MM.1S (cell line): ENCODE measurements at regions not wholly inside any gene's neighbourhood (a gene's known extent, or its start where the extent isn't known, plus 50 kb on each side); places are given as distances from the start of the nearest gene placed in this dataset.

Experiments used
- DNase-seq: peaks from one replicate; pipeline ENCODE4 v3.0.0-alpha.2; 2015
- H2AFZ ChIP-seq: fragments of 300-600 bp; sonication (generic); 2 replicates; pipeline ENCODE4 v1.6.0; 2016; ENCODE audit warnings: antibody characterized with exemption, low read length
- H3F3A ChIP-seq: fragments of 300-600 bp; sonication (generic); 2 replicates; pipeline ENCODE4 v1.6.1; 2016; ENCODE audit warnings: mild to moderate bottlenecking, antibody characterized with exemption, low read length, moderate library complexity, mixed read lengths; ENCODE audit not compliant: insufficient read depth
- H3K27ac ChIP-seq: fragments of 300-600 bp; sonication (generic); 2 replicates; pipeline ENCODE4 v1.5.1; 2016; ENCODE audit warnings: mild to moderate bottlenecking, low read length
- H3K27me3 ChIP-seq: fragments of 300-600 bp; sonication (generic); replicated peaks from 2 replicates; pipeline ENCODE4 v1.6.0; 2016; ENCODE audit warnings: low read length; ENCODE audit not compliant: insufficient read depth
- H3K36me3 ChIP-seq: fragments of 300-600 bp; sonication (generic); replicated peaks from 2 replicates; pipeline ENCODE4 v1.6.1; 2016; ENCODE audit warnings: mild to moderate bottlenecking, low read length, mixed read lengths; ENCODE audit not compliant: insufficient read depth
- H3K4me1 ChIP-seq: fragments of 300-600 bp; sonication (generic); 2 replicates; pipeline ENCODE4 v1.6.1; 2016; ENCODE audit warnings: low read length, mixed read lengths
- H3K4me2 ChIP-seq: fragments of 300-600 bp; sonication (generic); 2 replicates; pipeline ENCODE4 v1.6.0; 2016; ENCODE audit warnings: low read depth, low read length
- H3K4me3 ChIP-seq: fragments of 300-600 bp; sonication (generic); 2 replicates; pipeline ENCODE4 v1.5.1; 2016; ENCODE audit warnings: low read length, mixed read lengths
- H3K79me2 ChIP-seq: fragments of 300-600 bp; sonication (generic); 2 replicates; pipeline ENCODE4 v1.6.1; 2016; ENCODE audit warnings: mixed run types, low read length, mixed read lengths
- H3K9ac ChIP-seq: fragments of 300-600 bp; sonication (generic); 2 replicates; pipeline ENCODE4 v1.6.1; 2016; ENCODE audit warnings: low read length, mixed read lengths
- H3K9me2 ChIP-seq: fragments of 300-600 bp; sonication (generic); replicated peaks from 2 replicates; pipeline ENCODE4 v1.6.1; 2016; ENCODE audit warnings: mild to moderate bottlenecking, low read length, mixed read lengths; ENCODE audit not compliant: insufficient read depth
- H3K9me3 ChIP-seq: fragments of 300-600 bp; sonication (generic); replicated peaks from 2 replicates; pipeline ENCODE4 v1.6.1; 2016; ENCODE audit warnings: mild to moderate bottlenecking, low read length, mixed read lengths; ENCODE audit not compliant: insufficient read depth
- H4K20me1 ChIP-seq: fragments of 300-600 bp; sonication (generic); 2 replicates; pipeline ENCODE4 v1.6.1; 2016; ENCODE audit warnings: mild to moderate bottlenecking, low read length, moderate library complexity, mixed read lengths; ENCODE audit not compliant: insufficient read depth
- EZH2 ChIP-seq: fragments of 300-600 bp; sonication (generic); optimal IDR thresholded peaks from 2 replicates; pipeline ENCODE3; 2017; ENCODE audit warnings: low read depth, mild to moderate bottlenecking, antibody characterized with exemption, low read length, mixed read lengths
- EZH2phosphoT487 ChIP-seq: fragments of 300-600 bp; sonication (generic); IDR thresholded peaks from 2 replicates; pipeline ENCODE4 v1.6.1; 2018; ENCODE audit warnings: antibody characterized with exemption, low read length
- TF ChIP-seq, protein P1 (sequence below): fragments of 300-600 bp; sonication (generic); IDR thresholded peaks from 2 replicates; pipeline ENCODE4 v1.5.1; 2016; ENCODE audit warnings: antibody characterized with exemption, low read length, mixed read lengths

DNA sequence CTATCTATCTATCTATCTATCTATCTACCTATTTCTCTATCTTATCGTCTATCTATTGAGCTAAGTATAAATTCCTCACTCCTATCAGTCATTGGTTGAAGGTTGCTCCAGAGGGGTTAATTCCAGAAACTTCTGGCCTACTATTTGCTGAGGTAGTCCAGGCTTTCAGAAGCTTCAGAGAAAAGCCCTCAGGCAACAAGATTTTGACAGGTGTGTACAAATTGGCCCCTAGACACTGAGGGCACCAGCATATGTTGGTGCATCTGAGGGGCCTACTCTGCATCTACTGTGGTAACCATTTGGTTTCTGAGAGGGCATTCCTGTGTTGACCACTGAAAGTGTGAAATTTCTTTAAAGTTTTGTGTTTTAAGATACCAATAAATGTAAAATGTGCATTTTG, 265.2 kb upstream of the B3GALT2 start:
- Histone ChIP-seq H3K9me2 (no peaks in the 10 kb centered on the region), H3F3A (peaks cover 16% of the 10 kb centered on the region), H2AFZ (no peak overlapping the region), H3K9ac (no peak overlapping the region), H3K4me2 (no peak overlapping the region), H3K9me3 (no peaks in the 10 kb centered on the region), H3K27ac (no peak overlapping the region), H3K79me2 (no peaks in the 10 kb centered on the region), H3K4me1 (peaks cover 27% of the 10 kb centered on the region), H3K27me3 (no peaks in the 10 kb centered on the region), H3K36me3 (no peaks in the 10 kb centered on the region), H3K4me3 (no peak overlapping the region), H4K20me1 (no peaks in the 10 kb centered on the region)
- no peak for TF ChIP-seq EZH2phosphoT487
- no peak for TF ChIP-seq EZH2
- TF ChIP-seq, protein P1, sequence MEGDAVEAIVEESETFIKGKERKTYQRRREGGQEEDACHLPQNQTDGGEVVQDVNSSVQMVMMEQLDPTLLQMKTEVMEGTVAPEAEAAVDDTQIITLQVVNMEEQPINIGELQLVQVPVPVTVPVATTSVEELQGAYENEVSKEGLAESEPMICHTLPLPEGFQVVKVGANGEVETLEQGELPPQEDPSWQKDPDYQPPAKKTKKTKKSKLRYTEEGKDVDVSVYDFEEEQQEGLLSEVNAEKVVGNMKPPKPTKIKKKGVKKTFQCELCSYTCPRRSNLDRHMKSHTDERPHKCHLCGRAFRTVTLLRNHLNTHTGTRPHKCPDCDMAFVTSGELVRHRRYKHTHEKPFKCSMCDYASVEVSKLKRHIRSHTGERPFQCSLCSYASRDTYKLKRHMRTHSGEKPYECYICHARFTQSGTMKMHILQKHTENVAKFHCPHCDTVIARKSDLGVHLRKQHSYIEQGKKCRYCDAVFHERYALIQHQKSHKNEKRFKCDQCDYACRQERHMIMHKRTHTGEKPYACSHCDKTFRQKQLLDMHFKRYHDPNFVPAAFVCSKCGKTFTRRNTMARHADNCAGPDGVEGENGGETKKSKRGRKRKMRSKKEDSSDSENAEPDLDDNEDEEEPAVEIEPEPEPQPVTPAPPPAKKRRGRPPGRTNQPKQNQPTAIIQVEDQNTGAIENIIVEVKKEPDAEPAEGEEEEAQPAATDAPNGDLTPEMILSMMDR = no peak
- DNase-seq = peak; percentile 41

- peaks cover 16% of the 10 kb centered on the region for H3F3A ChIP-seq
- H3K9me3 ChIP-seq = no peaks in the 10 kb centered on the region
- no peaks in the 10 kb centered on the region for H3K79me2 ChIP-seq
- H2AFZ ChIP-seq = no peak overlapping the region
- H3K4me1 ChIP-seq = peaks cover 21% of the 10 kb centered on the region
- no peak overlapping the region for H3K9ac ChIP-seq
- no peak overlapping the region for H3K4me3 ChIP-seq
- no peak overlapping the region for H3K27ac ChIP-seq
- H3K4me2 ChIP-seq = no peak overlapping the region
- H4K20me1 ChIP-seq = no peaks in the 10 kb centered on the region
- H3K36me3 ChIP-seq = no peaks in the 10 kb centered on the region
- no peaks in the 10 kb centered on the region for H3K9me2 ChIP-seq
- no peak for TF ChIP-seq EZH2phosphoT487
- TF ChIP-seq EZH2 = no peak
- TF ChIP-seq, protein P1 = no peak
- H3K27me3 ChIP-seq = no peaks in the 10 kb centered on the region
- no peak for DNase-seq
These were observed 264.6 kb upstream of the B3GALT2 start for GRCh38 chr1:193451001-193451400.

DNA sequence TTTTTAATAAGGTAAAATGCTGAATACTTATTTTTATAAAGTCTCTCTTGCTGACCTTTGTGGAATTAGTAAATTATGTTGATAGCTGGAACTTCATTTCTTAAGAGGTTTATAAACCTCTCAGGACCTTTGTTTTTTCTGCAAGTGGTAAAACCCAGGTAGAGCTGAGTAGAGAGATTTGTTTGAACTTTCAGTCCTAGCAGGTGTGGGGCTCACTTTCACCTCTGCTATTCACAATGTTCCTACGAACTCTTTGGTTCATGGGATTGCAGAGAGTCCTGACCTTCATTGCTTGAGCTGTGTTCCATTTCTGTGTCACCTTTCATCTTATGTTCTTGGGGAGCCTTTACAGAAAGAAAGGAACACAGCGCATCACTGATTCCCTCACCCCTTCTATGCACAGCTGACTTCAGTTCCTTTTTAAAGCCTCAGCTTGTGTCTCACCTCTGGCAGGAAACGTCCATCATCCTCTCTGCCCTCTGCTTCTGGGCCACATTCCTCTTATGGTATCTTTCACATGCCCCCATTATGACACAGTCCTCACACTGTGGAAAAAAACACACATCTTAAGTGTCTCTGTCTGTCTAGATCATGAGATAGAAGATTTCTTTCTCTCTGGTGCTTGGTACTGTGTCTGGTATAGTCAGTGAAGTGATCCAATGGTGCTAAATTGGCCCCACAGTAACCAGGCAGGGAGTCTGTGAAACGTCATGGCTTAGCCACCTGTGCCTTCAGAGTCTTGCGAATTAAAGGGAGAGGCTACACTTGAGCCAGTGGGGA, 262.5 kb upstream of the B3GALT2 start:
- peaks cover 16% of the 10 kb centered on the region for H3F3A ChIP-seq
- no peaks in the 10 kb centered on the region for H3K27me3 ChIP-seq
- no peak for TF ChIP-seq EZH2phosphoT487
- TF ChIP-seq, protein P1 = no peak
- TF ChIP-seq EZH2 = no peak
- H3K4me3 ChIP-seq = peak overlapping the region; percentile 46
- H3K9me2 ChIP-seq = no peaks in the 10 kb centered on the region
- peak; percentile 81 for DNase-seq
- no peaks in the 10 kb centered on the region for H3K79me2 ChIP-seq
- H3K4me2 ChIP-seq = peak overlapping the region; percentile 51
- peak overlapping the region; percentile 2; the same call in 1 of the 2 replicates for H3K9ac ChIP-seq
- H2AFZ ChIP-seq = peak overlapping the region; percentile 46
- no peaks in the 10 kb centered on the region for H3K36me3 ChIP-seq
- H3K9me3 ChIP-seq = no peaks in the 10 kb centered on the region
- no peaks in the 10 kb centered on the region for H4K20me1 ChIP-seq
- peaks cover 18% of the 10 kb centered on the region for H3K4me1 ChIP-seq
- peak overlapping the region; percentile 64 for H3K27ac ChIP-seq
